ENCODE measurements at regions not wholly inside any gene's neighbourhood (a gene's known extent, or its start where the extent isn't known, plus 50 kb on each side); places are given as distances from the start of the nearest gene placed in this dataset.

GRCh38 chr5:110224050-110224449 is 502.4 kb downstream of the TMEM232 start:
- DNase-seq (no peak), ATAC-seq (no peak)
- H3K4me1 ChIP-seq, result no peaks in the 10 kb centered on the region
- peaks cover 17% of the 10 kb centered on the region for H3K9me3 ChIP-seq
- intact Hi-C loops (cut with DNase I), result no loop called here
- H3K27me3 ChIP-seq (ENCODE audit: insufficient read depth in 3 of 3, low read length in 2 of 3), result peaks cover 0 to 2% (median 0%) of the 10 kb centered on the region in 3 donors
- H3K36me3 ChIP-seq (ENCODE audit: insufficient read depth in 1 of 2, low read depth in 1 of 2), result no peaks in the 10 kb centered on the region
- WGBS, 3 donors, result 79 to 89% (median 86%) methylated on average over 1 of the region's 1 CpG
- no peak for TF ChIP-seq CTCF (IDR thresholded peaks at IDR 0.05)
- H3K27ac ChIP-seq, result no peak overlapping the region
- no peak overlapping the region for H3K4me3 ChIP-seq

GRCh38 chr5:110225949-110226348 is 500.5 kb downstream of the TMEM232 start:
- no peaks in the 10 kb centered on the region for H3K27me3 ChIP-seq (ENCODE audit: insufficient read depth in 3 of 3, low read length in 2 of 3)
- WGBS, 3 donors, result 84 to 95% (median 88%) methylated on average over 1 of the region's 1 CpG
- no peak overlapping the region for H3K27ac ChIP-seq
- no peak for TF ChIP-seq CTCF (IDR thresholded peaks at IDR 0.05)
- ATAC-seq (no peak), DNase-seq (no peak)
- H3K4me1 ChIP-seq, result no peaks in the 10 kb centered on the region
- intact Hi-C loops (cut with DNase I), result no loop called here
- peaks cover 12% of the 10 kb centered on the region for H3K9me3 ChIP-seq
- H3K36me3 ChIP-seq (ENCODE audit: insufficient read depth in 1 of 2, low read depth in 1 of 2), result no peaks in the 10 kb centered on the region
- no peak overlapping the region for H3K4me3 ChIP-seq

- Histone ChIP-seq H3K9me3 (peaks cover 5% of the 10 kb centered on the region), H3K27me3 (ENCODE audit: insufficient read depth in 3 of 3, low read length in 2 of 3) (no peaks in the 10 kb centered on the region), H3K4me3 (no peak overlapping the region), H3K36me3 (ENCODE audit: insufficient read depth in 1 of 2, low read depth in 1 of 2) (no peaks in the 10 kb centered on the region), H3K4me1 (no peaks in the 10 kb centered on the region), H3K27ac (no peak overlapping the region)
- no peak for DNase-seq
- 38 to 50% (median 48%) methylated on average over 2 of the region's 2 CpGs for WGBS, 3 donors
- ATAC-seq, result no peak
- intact Hi-C loops (cut with DNase I), result no loop called here
- no peak for TF ChIP-seq CTCF (IDR thresholded peaks at IDR 0.05)
These were observed 486.7 kb downstream of the TMEM232 start for GRCh38 chr5:110239786-110240185.

- Histone ChIP-seq H3K36me3 (ENCODE audit: insufficient read depth in 1 of 2, low read depth in 1 of 2) (no peaks in the 10 kb centered on the region), H3K4me3 (no peak overlapping the region), H3K4me1 (no peaks in the 10 kb centered on the region), H3K9me3 (no peaks in the 10 kb centered on the region), H3K27me3 (ENCODE audit: insufficient read depth in 3 of 3, low read length in 2 of 3) (no peaks in the 10 kb centered on the region), H3K27ac (no peak overlapping the region)
- intact Hi-C loops (cut with DNase I), result no loop called here
- ATAC-seq, result no peak
- DNase-seq, result no peak
- no peak for TF ChIP-seq CTCF (IDR thresholded peaks at IDR 0.05)
- 92 to 93% (median 92%) methylated on average over 4 of the region's 4 CpGs for WGBS, 3 donors
These were observed 483.5 kb downstream of the TMEM232 start for GRCh38 chr5:110242950-110243349.

- ATAC-seq (no peak), DNase-seq (no peak)
- Histone ChIP-seq H3K27me3 (ENCODE audit: insufficient read depth in 3 of 3, low read length in 2 of 3) (no peaks in the 10 kb centered on the region), H3K4me1 (no peaks in the 10 kb centered on the region), H3K4me3 (no peak overlapping the region), H3K27ac (no peak overlapping the region), H3K9me3 (no peaks in the 10 kb centered on the region), H3K36me3 (ENCODE audit: insufficient read depth in 1 of 2, low read depth in 1 of 2) (no peaks in the 10 kb centered on the region)
- intact Hi-C loops (cut with DNase I), result no loop called here
- no peak for TF ChIP-seq CTCF (IDR thresholded peaks at IDR 0.05)
- WGBS, 3 donors, result 81 to 87% (median 82%) methylated on average over 3 of the region's 3 CpGs
These were observed 477.6 kb downstream of the TMEM232 start for GRCh38 chr5:110248921-110249320.

Measured in psoas muscle (tissue), 7 donors.